ENCODE measurements at regions not wholly inside any gene's neighbourhood (a gene's known extent, or its start where the extent isn't known, plus 50 kb on each side); places are given as distances from the start of the nearest gene placed in this dataset.

- no peak for DNase-seq (ENCODE audit: low read depth)
- TF ChIP-seq CTCF (IDR thresholded peaks at IDR 0.05; ENCODE audit: control insufficient read depth, extremely low read depth, insufficient read depth) = no peak
- no peak overlapping the region for H3K4me3 ChIP-seq (ENCODE audit: low read depth, low read length)
Measured at GRCh38 chr2:238725298-238725697, 122.6 kb upstream of the TWIST2 start.

DNA sequence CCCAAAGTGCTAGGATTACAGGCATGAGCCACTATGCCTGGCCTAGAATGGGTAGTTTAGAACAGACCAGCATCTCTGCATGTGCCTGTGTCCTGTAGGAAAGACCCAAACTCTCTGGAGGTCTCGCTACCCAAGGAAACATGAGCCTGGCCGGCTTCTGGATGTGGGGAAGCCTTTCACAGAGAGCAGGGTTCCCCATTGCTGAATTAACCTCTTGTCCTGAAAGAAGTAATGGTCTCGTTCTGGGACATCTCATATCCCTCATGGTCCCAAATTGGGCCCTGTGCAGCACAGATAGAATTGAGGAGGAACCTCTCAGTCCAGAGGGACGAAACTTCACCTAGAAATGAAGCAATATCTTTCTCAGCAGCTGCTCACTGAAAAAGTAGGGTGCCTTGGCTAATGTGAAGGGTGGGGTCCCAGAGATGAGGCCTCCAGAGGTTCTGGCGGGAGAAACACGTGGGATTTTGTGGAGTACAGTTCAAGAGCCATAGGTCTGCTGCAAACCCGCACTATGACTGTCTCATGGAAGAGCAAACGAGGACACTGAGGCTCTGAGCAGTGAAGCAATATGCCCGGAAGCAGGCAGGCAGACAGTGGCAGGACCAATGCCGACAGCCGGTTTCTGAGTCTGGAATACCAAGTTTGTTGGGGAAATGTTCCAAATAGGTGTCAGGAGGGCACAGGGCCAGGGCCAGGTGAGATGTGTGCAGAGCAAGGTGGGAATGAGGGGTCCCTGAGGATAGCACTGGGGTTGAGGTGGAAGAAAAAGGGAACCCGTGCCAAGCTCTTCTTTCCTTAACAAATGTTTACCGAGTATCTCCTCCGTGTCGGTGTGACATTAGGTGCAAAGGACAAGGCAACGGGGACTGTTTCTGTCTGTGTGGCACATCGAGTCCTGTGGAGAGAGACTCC is 121.0 kb upstream of the TWIST2 start:
- H3K4me3 ChIP-seq (ENCODE audit: low read depth, low read length) = no peak overlapping the region
- DNase-seq (ENCODE audit: low read depth) = no peak
- no peak for TF ChIP-seq CTCF (IDR thresholded peaks at IDR 0.05; ENCODE audit: control insufficient read depth, extremely low read depth, insufficient read depth)

DNA sequence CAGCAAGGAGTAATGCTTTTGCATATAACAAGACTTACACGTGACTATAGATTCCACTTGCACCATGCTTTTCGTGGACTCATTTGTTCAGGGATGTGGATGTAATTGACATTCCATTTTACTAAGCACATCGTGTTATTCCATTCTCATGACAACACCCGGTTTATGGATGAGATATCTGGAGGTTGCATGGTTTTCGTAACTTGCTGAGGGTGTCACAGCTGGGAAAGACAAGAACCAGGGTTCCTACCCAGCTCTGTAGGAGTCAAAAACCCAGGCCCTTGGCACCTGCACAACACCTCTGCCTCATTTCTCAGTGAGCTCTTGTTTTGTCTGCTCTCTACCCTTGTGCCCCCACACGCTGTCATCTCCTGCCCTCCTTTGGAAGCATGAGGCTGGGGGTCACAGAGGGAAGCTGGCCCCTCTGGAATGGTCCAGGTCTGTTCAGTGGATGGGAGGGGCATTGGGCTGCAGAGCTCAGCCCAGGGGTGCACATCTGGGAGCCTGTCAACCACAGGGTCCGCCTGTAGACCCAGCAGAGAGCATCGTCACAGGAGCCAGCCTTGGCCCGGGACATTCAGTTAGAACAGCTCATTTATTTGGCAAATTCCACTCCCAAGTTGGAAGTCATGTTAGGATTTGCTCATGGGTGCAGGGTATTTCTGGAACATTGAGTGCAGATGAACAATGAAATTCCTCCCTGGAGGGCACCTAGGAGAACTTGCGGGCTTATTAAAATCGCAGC is 120.1 kb upstream of the TWIST2 start:
- no peak for DNase-seq (ENCODE audit: low read depth)
- no peak for TF ChIP-seq CTCF (IDR thresholded peaks at IDR 0.05; ENCODE audit: control insufficient read depth, extremely low read depth, insufficient read depth)
- no peak overlapping the region for H3K4me3 ChIP-seq (ENCODE audit: low read depth, low read length)

- TF ChIP-seq CTCF (IDR thresholded peaks at IDR 0.05; ENCODE audit: control insufficient read depth, extremely low read depth, insufficient read depth) = no peak
- no peak overlapping the region for H3K4me3 ChIP-seq (ENCODE audit: low read depth, low read length)
- no peak for DNase-seq (ENCODE audit: low read depth)
Measured at GRCh38 chr2:238728330-238729260, 119.3 kb upstream of the TWIST2 start.

DNA sequence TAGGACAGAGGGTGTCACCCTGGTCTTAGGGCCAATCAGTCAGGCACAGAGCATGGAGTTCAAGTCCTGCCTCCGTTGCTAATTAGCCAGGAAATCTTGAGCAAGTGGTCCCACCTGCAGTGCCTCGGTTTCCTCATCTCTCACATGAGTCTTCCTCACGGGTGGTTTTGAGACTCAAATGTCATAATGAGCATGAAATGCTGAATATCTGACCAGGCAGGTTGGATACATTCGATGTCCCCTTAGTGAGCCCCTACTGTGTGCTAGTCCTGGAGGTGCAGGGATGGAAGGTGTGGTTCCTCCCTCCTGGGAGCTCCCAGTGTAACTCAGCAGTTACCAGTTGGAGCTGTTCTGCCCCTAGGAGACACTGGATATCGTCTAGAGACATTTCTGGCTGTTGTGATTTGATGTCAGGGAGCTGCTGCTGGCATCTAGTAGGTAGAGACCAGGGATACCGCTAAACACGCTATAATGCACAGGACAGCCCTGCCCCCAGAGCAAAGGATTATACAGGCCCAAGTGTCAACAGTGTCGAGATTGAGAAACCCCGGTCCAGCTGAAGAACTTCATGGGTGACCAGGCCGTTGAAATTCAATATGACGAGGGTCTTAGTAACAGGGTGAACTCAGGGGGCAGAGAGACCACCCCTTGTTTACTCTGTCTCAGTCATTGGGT is 118.5 kb upstream of the TWIST2 start:
- H3K4me3 ChIP-seq (ENCODE audit: low read depth, low read length) = no peak overlapping the region
- TF ChIP-seq CTCF (IDR thresholded peaks at IDR 0.05; ENCODE audit: control insufficient read depth, extremely low read depth, insufficient read depth) = no peak
- no peak for DNase-seq (ENCODE audit: low read depth)
